ENCODE measurements at regions not wholly inside any gene's neighbourhood (a gene's known extent, or its start where the extent isn't known, plus 50 kb on each side); places are given as distances from the start of the nearest gene placed in this dataset.
"Not testable (repeated sequence)": the region's sequence is repeated elsewhere in the genome, so short reads cannot be mapped to it uniquely, and the experiment has no call there.

GRCh38 chr9:41754822-41755221 lies 374.4 kb downstream of the CNTNAP3B start:
- DNase-seq, result not testable (repeated sequence)

- DNase-seq, result not testable (repeated sequence)
These were observed 374.8 kb downstream of the CNTNAP3B start for GRCh38 chr9:41754403-41754802.

GRCh38 chr9:41741897-41742296 lies 387.3 kb downstream of the CNTNAP3B start:
- not testable (repeated sequence) for DNase-seq

- DNase-seq, result not testable (repeated sequence)
These were observed 388.1 kb downstream of the CNTNAP3B start for GRCh38 chr9:41741173-41741572.

GRCh38 chr9:41738681-41739080 lies 390.5 kb downstream of the CNTNAP3B start:
- DNase-seq, result not testable (repeated sequence)

GRCh38 chr9:41699190-41699589 lies 430.0 kb downstream of the CNTNAP3B start:
- not testable (repeated sequence) for DNase-seq

- not testable (repeated sequence) for DNase-seq
These were observed 432.1 kb downstream of the CNTNAP3B start for GRCh38 chr9:41697080-41697479.

- not testable (repeated sequence) for DNase-seq
These were observed 449.9 kb downstream of the CNTNAP3B start for GRCh38 chr9:41679312-41679711.

- not testable (repeated sequence) for DNase-seq
These were observed 465.7 kb downstream of the CNTNAP3B start for GRCh38 chr9:41663497-41664036.

GRCh38 chr9:41658706-41659105 lies 469.6 kb upstream of the ZNG1F start:
- DNase-seq, result not testable (repeated sequence)

- not testable (repeated sequence) for DNase-seq
These were observed 469.0 kb upstream of the ZNG1F start for GRCh38 chr9:41658116-41658515.

GRCh38 chr9:41657141-41657540 lies 468.0 kb upstream of the ZNG1F start:
- not testable (repeated sequence) for DNase-seq

- DNase-seq, result not testable (repeated sequence)
These were observed 466.0 kb upstream of the ZNG1F start for GRCh38 chr9:41655071-41655554.

GRCh38 chr9:41654349-41654748 lies 465.2 kb upstream of the ZNG1F start:
- not testable (repeated sequence) for DNase-seq

GRCh38 chr9:41653560-41654340 lies 464.6 kb upstream of the ZNG1F start:
- not testable (repeated sequence) for DNase-seq

GRCh38 chr9:41652800-41653199 lies 463.7 kb upstream of the ZNG1F start:
- not testable (repeated sequence) for DNase-seq

- DNase-seq, result not testable (repeated sequence)
These were observed 463.1 kb upstream of the ZNG1F start for GRCh38 chr9:41652100-41652713.

GRCh38 chr9:41650086-41650485 lies 461.0 kb upstream of the ZNG1F start:
- not testable (repeated sequence) for DNase-seq

- DNase-seq, result not testable (repeated sequence)
These were observed 459.4 kb upstream of the ZNG1F start for GRCh38 chr9:41648564-41648963.

- DNase-seq, result not testable (repeated sequence)
These were observed 457.1 kb upstream of the ZNG1F start for GRCh38 chr9:41646246-41646645.

GRCh38 chr9:41643571-41644279 lies 454.6 kb upstream of the ZNG1F start:
- DNase-seq, result peak; percentile 58

- not testable (repeated sequence) for DNase-seq
These were observed 444.6 kb upstream of the ZNG1F start for GRCh38 chr9:41633726-41634125.

All from muscle of arm (tissue), 1 donor.